ENCODE measurements at regions not wholly inside any gene's neighbourhood (a gene's known extent, or its start where the extent isn't known, plus 50 kb on each side); places are given as distances from the start of the nearest gene placed in this dataset.

DNA sequence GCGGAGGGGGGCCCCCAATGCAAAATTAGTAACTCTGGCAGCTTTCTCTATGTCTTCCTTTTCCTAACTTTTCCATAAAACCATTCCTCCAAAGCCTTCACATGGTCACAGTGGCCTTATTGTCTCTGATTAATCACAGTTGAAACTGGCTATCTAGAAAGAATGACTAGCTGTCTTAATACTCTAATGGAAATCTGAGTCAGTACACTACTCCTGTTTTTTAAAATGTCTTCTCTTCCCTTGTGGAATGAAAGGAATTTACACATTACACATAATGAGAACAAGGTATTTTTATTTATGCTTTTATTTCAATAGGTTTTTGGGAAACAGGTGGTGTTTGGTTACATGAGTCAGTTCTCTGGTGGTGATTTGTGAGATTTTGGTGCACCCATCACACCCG, 66.3 kb upstream of the PUDP start:
- Mint-ChIP-seq H3K4me3 (no peak overlapping the region), H3K36me3 (ENCODE audit: insufficient read depth) (no peaks in the 10 kb centered on the region)
- DNase-seq: no peak

DNA sequence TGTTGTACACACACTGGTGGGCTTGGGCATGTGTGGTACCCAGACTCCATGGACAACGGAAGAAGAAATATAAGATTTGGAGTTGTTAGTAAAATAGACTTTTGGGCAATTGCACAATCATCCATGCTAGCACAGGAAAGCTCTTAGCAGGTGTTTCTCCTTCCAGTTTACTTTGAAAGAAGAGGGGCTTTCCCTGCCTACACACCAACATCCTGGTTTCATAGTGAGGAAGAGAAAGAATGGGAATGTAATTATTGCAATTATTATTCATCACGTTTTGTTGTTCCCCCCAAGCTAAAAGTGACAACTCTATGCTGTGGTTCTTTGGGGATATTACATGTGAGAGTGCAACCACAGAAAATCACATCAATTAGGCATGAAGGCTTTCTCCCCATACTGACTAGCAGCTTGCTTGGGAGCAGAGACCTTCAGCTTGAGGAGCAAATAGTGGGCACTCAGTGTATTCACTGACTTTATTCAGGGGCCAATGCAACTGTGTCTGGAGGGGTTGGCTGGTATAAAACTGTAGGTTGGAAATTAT, 57.2 kb upstream of the PUDP start:
- ATAC-seq: no peak
- no peaks in the 10 kb centered on the region for H3K27me3 Mint-ChIP-seq (ENCODE audit: low read depth)
- H3K4me1 Mint-ChIP-seq (ENCODE audit: low read depth): no peaks in the 10 kb centered on the region
- no peak overlapping the region for H3K4me3 Mint-ChIP-seq
- DNase-seq: no peak
- no peaks in the 10 kb centered on the region for H3K36me3 Mint-ChIP-seq (ENCODE audit: insufficient read depth)
- H3K9me3 Mint-ChIP-seq: no peaks in the 10 kb centered on the region

More for the DNA sequence above, 66.3 kb upstream of the PUDP start:
- H3K4me1 Mint-ChIP-seq (ENCODE audit: low read depth): no peaks in the 10 kb centered on the region
- no peaks in the 10 kb centered on the region for H3K27me3 Mint-ChIP-seq (ENCODE audit: low read depth)
- ATAC-seq: no peak
- H3K9me3 Mint-ChIP-seq: no peaks in the 10 kb centered on the region

DNA sequence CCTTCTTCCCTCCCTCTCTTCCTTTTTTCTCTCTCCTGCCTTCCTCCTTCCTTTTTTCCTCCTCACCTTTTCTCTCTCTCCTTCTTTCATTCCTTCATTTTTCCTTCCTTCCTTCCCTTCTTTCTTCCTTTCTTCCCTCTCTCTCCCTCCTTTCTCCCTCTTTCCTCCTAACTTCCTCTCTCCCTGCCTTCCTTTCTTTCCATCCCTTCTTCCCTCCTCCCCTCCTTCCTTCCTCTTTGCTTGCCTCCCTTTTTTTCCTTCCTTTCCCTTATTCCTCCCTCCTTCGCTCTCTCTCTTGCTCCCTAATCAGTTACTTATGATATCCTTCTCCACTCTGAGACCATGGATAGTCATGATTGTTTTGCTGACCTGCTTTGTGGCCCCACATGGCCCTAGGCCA, 56.7 kb upstream of the PUDP start:
- Mint-ChIP-seq H3K4me3 (no peak overlapping the region), H3K27me3 (ENCODE audit: low read depth) (no peaks in the 10 kb centered on the region), H3K9me3 (no peaks in the 10 kb centered on the region), H3K4me1 (ENCODE audit: low read depth) (no peaks in the 10 kb centered on the region), H3K36me3 (ENCODE audit: insufficient read depth) (no peaks in the 10 kb centered on the region)
- DNase-seq (no peak), ATAC-seq (no peak)

DNA sequence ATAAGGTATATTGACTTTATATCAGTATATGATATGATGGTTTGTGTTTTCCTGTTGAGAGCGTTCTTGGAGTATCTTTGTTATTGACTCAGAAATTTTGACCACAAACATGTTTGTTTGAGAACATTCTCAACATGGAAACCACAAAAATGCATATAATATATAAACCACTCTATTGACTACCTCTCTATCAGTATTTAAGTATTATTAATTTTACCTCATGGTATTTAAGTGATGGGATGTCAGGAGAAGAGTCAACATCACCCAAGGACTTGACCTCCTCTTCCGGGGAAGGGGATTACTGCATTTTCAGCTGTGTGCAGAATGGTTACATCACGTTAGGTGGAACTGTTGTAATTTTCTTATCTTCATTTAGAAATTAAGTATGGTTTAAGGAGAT, 54.3 kb upstream of the PUDP start:
- DNase-seq (no peak), ATAC-seq (no peak)
- H3K4me1 Mint-ChIP-seq (ENCODE audit: low read depth): no peaks in the 10 kb centered on the region
- H3K9me3 Mint-ChIP-seq: no peaks in the 10 kb centered on the region
- H3K36me3 Mint-ChIP-seq (ENCODE audit: insufficient read depth): no peaks in the 10 kb centered on the region
- no peaks in the 10 kb centered on the region for H3K27me3 Mint-ChIP-seq (ENCODE audit: low read depth)
- no peak overlapping the region for H3K4me3 Mint-ChIP-seq

DNA sequence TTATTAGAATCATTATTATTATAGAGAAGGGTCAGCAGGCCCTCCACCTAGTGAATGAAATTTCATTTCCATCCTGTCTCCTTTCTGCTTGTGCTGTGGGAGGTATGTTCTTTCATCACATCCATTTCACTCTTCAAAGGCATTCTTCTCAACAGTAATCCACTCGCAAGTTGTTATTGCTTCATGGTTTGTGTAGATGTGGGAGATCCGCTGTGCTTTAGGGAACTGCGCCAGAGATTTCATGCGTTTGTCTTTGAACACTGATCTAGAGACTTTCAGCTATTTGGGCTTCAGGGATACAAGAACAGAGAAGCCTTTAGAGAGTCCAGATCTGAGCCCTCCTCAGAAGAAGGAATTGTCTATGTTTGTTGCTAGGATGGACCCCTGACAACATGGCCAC, 53.5 kb upstream of the PUDP start:
- ATAC-seq: no peak
- H3K9me3 Mint-ChIP-seq: no peaks in the 10 kb centered on the region

DNA sequence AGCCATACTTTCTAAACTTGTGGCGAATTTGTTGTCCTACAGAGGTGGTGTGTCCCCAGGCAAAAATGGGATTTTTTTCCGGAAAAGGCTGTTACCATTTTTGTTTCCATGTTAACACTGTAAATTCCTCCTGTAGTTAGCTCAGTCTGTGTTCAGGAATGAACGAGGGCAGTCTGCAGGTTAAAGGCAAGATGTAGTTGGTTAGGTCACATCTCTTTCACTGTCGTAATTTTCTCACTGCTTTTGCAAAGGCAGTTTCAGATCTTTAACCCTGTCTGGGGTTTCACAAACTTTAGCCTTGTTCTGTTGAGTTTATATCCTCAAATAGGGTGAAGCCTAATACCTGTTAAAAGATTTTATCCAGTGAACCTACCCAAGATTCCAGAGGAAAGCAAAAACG, 50.5 kb upstream of the PUDP start:
- Mint-ChIP-seq H3K4me3 (no peak overlapping the region), H3K36me3 (ENCODE audit: insufficient read depth) (no peaks in the 10 kb centered on the region), H3K9me3 (no peaks in the 10 kb centered on the region), H3K27me3 (ENCODE audit: low read depth) (no peaks in the 10 kb centered on the region), H3K4me1 (ENCODE audit: low read depth) (no peaks in the 10 kb centered on the region)
- ATAC-seq (no peak), DNase-seq (no peak)

More for the DNA sequence above, 53.5 kb upstream of the PUDP start:
- H3K36me3 Mint-ChIP-seq (ENCODE audit: insufficient read depth): no peaks in the 10 kb centered on the region
- H3K4me3 Mint-ChIP-seq: no peak overlapping the region
- no peak for DNase-seq
- H3K4me1 Mint-ChIP-seq (ENCODE audit: low read depth): no peaks in the 10 kb centered on the region
- H3K27me3 Mint-ChIP-seq (ENCODE audit: low read depth): no peaks in the 10 kb centered on the region

Data from activated T-cell treated with anti-CD3 and anti-CD28 coated beads, Interleukin-2, amount 50 U/mL, for 4 hours (primary cell).